ENCODE measurements at regions not wholly inside any gene's neighbourhood (a gene's known extent, or its start where the extent isn't known, plus 50 kb on each side); places are given as distances from the start of the nearest gene placed in this dataset.

DNA sequence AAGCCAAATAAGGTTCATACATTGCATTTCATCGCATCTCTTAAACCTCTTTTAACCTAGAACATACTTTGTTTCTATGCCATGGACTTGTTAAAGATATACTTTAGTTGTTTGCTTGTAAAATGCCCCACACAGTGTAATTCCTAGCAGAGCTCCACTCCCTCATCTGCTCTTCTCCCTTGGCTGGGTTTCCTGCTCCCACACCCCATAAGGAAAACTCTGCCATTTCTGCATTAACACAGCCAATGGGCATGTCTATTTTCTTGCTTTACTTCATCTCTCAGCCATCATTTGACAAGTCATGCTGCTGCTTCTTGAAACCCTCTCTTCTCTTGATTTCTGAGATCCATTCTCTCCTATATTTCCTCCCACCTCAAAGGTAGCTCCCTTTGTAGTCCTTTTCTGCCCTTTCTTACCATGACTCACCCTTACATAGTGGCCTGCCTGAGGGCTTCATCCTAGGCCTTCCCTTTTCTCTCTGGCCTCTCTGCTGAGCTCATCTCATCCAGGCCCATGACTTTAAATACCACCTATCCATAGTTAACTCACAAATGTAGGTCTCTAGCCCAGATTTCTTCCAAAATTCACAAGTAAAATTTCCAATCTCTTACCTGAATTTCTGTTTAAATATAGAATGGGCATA is 471.4 kb downstream of the ADRA2A start:
- TF ChIP-seq, protein P1, sequence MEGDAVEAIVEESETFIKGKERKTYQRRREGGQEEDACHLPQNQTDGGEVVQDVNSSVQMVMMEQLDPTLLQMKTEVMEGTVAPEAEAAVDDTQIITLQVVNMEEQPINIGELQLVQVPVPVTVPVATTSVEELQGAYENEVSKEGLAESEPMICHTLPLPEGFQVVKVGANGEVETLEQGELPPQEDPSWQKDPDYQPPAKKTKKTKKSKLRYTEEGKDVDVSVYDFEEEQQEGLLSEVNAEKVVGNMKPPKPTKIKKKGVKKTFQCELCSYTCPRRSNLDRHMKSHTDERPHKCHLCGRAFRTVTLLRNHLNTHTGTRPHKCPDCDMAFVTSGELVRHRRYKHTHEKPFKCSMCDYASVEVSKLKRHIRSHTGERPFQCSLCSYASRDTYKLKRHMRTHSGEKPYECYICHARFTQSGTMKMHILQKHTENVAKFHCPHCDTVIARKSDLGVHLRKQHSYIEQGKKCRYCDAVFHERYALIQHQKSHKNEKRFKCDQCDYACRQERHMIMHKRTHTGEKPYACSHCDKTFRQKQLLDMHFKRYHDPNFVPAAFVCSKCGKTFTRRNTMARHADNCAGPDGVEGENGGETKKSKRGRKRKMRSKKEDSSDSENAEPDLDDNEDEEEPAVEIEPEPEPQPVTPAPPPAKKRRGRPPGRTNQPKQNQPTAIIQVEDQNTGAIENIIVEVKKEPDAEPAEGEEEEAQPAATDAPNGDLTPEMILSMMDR (IDR thresholded peaks at IDR 0.05; ENCODE audit: extremely low read depth in 1 of 2, insufficient read depth in 1 of 2, low read depth in 1 of 2, low read length in 2 of 2), result no peak
- TF ChIP-seq POLR2A (IDR thresholded peaks at IDR 0.05; ENCODE audit: low read depth, low read length) (no peak), JUN (IDR thresholded peaks at IDR 0.05; ENCODE audit: borderline replicate concordance, insufficient read depth, insufficient read length, low read depth) (no peak), POLR2AphosphoS5 (IDR thresholded peaks at IDR 0.05; ENCODE audit: insufficient read depth, low read depth, low read length) (no peak), EZH2 (IDR thresholded peaks at IDR 0.05; ENCODE audit: borderline replicate concordance, low read depth, low read length, severe bottlenecking) (no peak), MYC (IDR thresholded peaks at IDR 0.05; ENCODE audit: low read depth, low read length) (no peak), FOS (IDR thresholded peaks at IDR 0.05; ENCODE audit: borderline replicate concordance, insufficient read depth, low read length) (no peak), GATA2 (IDR thresholded peaks at IDR 0.05; ENCODE audit: insufficient read depth, insufficient read length, low read depth, low read length) (no peak)
- TF ChIP-seq, protein P2, sequence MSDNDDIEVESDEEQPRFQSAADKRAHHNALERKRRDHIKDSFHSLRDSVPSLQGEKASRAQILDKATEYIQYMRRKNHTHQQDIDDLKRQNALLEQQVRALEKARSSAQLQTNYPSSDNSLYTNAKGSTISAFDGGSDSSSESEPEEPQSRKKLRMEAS (IDR thresholded peaks at IDR 0.05; ENCODE audit: insufficient read depth, insufficient read length), result no peak

Data from endothelial cell of umbilical vein (primary cell).